Memory B cell (primary cell): ENCODE measurements at regions not wholly inside any gene's neighbourhood (a gene's known extent, or its start where the extent isn't known, plus 50 kb on each side); places are given as distances from the start of the nearest gene placed in this dataset.

Experiments
- ATAC-seq: fragments of 150-1000 bp; cut with Tn5 transposase; 2 replicates; pipeline ENCODE4 v1.10.0; 2021; ENCODE audit warnings: low read depth, mild to moderate bottlenecking, moderate library complexity
- DNase-seq, 2 donors: peaks; one replicate each; pipeline ENCODE4 v3.0.0; 2022; ENCODE audit warnings: low spot score in 2 of 2
- H3K27ac Mint-ChIP-seq: one replicate; pipeline ENCODE4 v1.8.0; 2022; ENCODE audit warnings: mild to moderate bottlenecking, moderate library complexity, mixed read lengths
- H3K27me3 Mint-ChIP-seq: one replicate; pipeline ENCODE4 v1.8.0; 2022; ENCODE audit warnings: mixed read lengths
- H3K36me3 Mint-ChIP-seq: one replicate; pipeline ENCODE4 v1.8.0; 2022; ENCODE audit warnings: mild to moderate bottlenecking, mixed read lengths
- H3K4me1 Mint-ChIP-seq: one replicate; pipeline ENCODE4 v1.8.0; 2022; ENCODE audit warnings: mixed read lengths
- H3K4me3 Mint-ChIP-seq: one replicate; pipeline ENCODE4 v1.8.0; 2022; ENCODE audit warnings: mild to moderate bottlenecking, moderate library complexity, mixed read lengths
- H3K9me3 Mint-ChIP-seq: one replicate; pipeline ENCODE4 v1.8.0; 2022; ENCODE audit warnings: mixed read lengths

DNA sequence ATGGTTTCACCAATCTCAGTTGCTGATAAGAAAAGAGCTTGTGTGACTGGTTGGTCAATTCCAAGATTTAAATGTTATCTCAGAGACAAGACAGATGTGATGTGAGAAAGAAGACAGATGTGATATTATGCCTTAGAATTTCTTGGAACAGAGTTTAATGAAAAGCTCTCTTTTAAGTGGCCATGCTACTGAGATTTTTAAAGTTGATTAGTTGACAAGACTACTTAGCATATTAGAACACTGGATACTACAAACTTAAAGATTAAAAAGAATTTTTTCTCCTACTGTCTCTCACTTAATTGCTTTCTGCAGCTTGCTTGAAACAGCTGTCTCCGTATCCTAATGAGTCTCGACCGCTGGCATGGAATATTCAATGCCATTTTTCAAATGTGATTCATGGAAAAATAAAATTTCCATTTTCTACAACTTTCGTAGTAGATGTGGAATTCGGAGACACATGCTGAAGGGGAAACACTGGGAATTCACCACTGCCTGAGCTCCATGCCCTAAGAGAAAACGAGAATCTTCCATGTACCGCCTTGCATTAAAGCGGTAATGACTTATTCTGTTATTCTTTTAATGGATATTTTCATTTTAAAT, 634.2 kb upstream of the SETBP1 start:
- no peaks in the 10 kb centered on the region for H3K36me3 Mint-ChIP-seq
- H3K4me3 Mint-ChIP-seq, result no peak overlapping the region
- DNase-seq, result no peak
- H3K4me1 Mint-ChIP-seq, result no peaks in the 10 kb centered on the region
- no peaks in the 10 kb centered on the region for H3K9me3 Mint-ChIP-seq
- peaks cover 4% of the 10 kb centered on the region for H3K27me3 Mint-ChIP-seq
- H3K27ac Mint-ChIP-seq, result no peak overlapping the region
- no peak for ATAC-seq

- H3K36me3 Mint-ChIP-seq, result no peaks in the 10 kb centered on the region
- DNase-seq (no peak), ATAC-seq (no peak)
- H3K27ac Mint-ChIP-seq, result no peak overlapping the region
- H3K4me3 Mint-ChIP-seq, result no peak overlapping the region
- H3K4me1 Mint-ChIP-seq, result no peaks in the 10 kb centered on the region
- no peaks in the 10 kb centered on the region for H3K9me3 Mint-ChIP-seq
- peaks cover 2% of the 10 kb centered on the region for H3K27me3 Mint-ChIP-seq
These were observed 633.1 kb upstream of the SETBP1 start for GRCh38 chr18:44047585-44047984.

DNA sequence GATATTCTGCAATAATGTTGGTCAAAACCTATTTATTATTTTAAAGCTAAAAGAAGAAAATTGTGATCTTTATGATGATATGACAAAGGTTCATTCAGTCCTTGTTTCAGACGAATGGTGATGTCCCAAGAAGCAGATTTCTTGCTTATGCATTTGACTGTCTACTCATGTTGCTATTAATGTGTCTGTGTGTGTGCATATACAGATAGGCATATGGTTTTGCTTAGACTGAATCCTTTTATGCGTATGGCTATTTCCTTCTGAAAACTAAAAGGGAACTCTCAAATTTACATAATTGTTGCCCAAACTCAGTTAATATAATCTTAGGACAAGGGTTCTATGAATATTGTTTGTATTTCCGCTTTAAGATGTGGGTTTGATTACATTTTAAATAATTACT, 632.3 kb upstream of the SETBP1 start:
- Mint-ChIP-seq H3K4me3 (no peak overlapping the region), H3K27ac (no peak overlapping the region), H3K4me1 (no peaks in the 10 kb centered on the region), H3K27me3 (peaks cover 3% of the 10 kb centered on the region), H3K36me3 (no peaks in the 10 kb centered on the region), H3K9me3 (no peaks in the 10 kb centered on the region)
- DNase-seq, result no peak
- no peak for ATAC-seq

DNA sequence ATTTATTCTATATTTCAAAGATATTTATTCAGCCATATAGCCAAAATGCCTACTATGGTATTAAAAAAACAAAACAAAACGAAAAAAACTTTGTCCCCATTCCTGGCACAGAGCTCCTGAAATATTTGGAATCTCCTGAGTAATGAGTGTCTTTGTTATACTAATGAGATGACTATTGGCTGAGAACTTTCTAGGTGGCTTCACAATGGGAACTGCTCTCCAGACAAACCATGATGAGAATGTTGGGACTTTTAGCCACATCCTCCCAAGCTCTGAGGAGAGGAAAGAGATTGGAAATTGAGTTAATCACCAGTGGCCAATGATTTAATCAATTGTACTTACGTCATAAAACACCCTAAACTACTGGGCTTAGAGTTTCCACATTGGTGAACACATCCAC, 631.8 kb upstream of the SETBP1 start:
- no peak overlapping the region for H3K4me3 Mint-ChIP-seq
- H3K36me3 Mint-ChIP-seq, result no peaks in the 10 kb centered on the region
- no peak for ATAC-seq
- no peak for DNase-seq
- peaks cover 3% of the 10 kb centered on the region for H3K27me3 Mint-ChIP-seq
- H3K9me3 Mint-ChIP-seq, result no peaks in the 10 kb centered on the region
- no peak overlapping the region for H3K27ac Mint-ChIP-seq
- no peaks in the 10 kb centered on the region for H3K4me1 Mint-ChIP-seq

DNA sequence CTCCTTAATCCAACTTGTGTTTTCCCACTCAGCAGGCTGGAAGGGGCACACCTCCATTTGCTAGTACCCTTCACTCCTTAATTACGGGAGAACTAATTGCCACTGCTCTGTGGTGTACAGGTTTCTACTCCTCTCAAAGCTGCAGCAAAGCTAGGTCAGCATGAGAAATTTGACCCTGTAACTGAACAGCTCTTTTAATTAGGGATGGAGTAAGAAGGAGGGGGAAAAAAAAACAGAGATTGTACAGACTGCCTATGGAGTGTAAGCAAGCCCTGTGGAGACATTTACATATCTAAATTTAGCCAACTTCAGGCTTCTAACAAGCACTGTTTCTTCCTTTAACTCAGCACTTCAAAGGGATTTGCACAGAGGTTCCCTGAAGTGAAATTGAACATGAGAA, 629.7 kb upstream of the SETBP1 start:
- H3K27ac Mint-ChIP-seq, result no peak overlapping the region
- ATAC-seq (no peak), DNase-seq (no peak)
- no peak overlapping the region for H3K4me3 Mint-ChIP-seq
- no peaks in the 10 kb centered on the region for H3K36me3 Mint-ChIP-seq
- H3K27me3 Mint-ChIP-seq, result peaks cover 2% of the 10 kb centered on the region
- no peaks in the 10 kb centered on the region for H3K4me1 Mint-ChIP-seq
- no peaks in the 10 kb centered on the region for H3K9me3 Mint-ChIP-seq

- Mint-ChIP-seq H3K4me1 (no peaks in the 10 kb centered on the region), H3K4me3 (no peak overlapping the region), H3K27me3 (peaks cover 3% of the 10 kb centered on the region), H3K9me3 (no peaks in the 10 kb centered on the region), H3K36me3 (no peaks in the 10 kb centered on the region), H3K27ac (no peak overlapping the region)
- ATAC-seq, result no peak
- no peak for DNase-seq
These were observed 626.2 kb upstream of the SETBP1 start for GRCh38 chr18:44054514-44054913.

GRCh38 chr18:44060197-44060596, 620.5 kb upstream of the SETBP1 start:
- H3K27me3 Mint-ChIP-seq, result peaks cover 2% of the 10 kb centered on the region
- no peaks in the 10 kb centered on the region for H3K36me3 Mint-ChIP-seq
- H3K4me3 Mint-ChIP-seq, result no peak overlapping the region
- DNase-seq (no peak), ATAC-seq (no peak)
- H3K4me1 Mint-ChIP-seq, result no peaks in the 10 kb centered on the region
- no peak overlapping the region for H3K27ac Mint-ChIP-seq
- no peaks in the 10 kb centered on the region for H3K9me3 Mint-ChIP-seq

DNA sequence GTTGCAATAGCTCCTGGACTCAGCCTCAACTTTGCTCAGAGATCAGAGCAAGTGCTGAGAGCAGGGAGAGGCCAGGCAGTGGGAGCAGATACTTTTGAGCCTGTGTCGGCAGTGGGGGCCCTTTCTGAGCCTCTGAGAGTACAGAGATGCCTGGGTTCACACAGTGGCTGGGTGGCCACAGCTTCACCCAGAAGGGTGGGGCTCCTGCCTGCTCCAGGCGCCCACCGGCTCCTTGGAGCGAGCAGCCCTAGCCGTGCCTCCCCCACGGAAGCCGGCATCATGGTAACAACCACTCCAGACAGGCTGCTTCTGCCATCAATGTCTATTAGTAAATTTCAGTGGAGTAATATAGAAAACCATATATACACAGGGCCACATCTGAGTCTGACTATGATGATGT, 619.2 kb upstream of the SETBP1 start:
- DNase-seq (no peak), ATAC-seq (no peak)
- Mint-ChIP-seq H3K4me1 (no peaks in the 10 kb centered on the region), H3K4me3 (no peak overlapping the region), H3K36me3 (no peaks in the 10 kb centered on the region), H3K27ac (no peak overlapping the region), H3K9me3 (no peaks in the 10 kb centered on the region), H3K27me3 (peaks cover 2% of the 10 kb centered on the region)

- peaks cover 2% of the 10 kb centered on the region for H3K27me3 Mint-ChIP-seq
- no peak for DNase-seq
- H3K36me3 Mint-ChIP-seq, result no peaks in the 10 kb centered on the region
- no peak for ATAC-seq
- H3K4me3 Mint-ChIP-seq, result no peak overlapping the region
- H3K4me1 Mint-ChIP-seq, result no peaks in the 10 kb centered on the region
- no peak overlapping the region for H3K27ac Mint-ChIP-seq
- no peaks in the 10 kb centered on the region for H3K9me3 Mint-ChIP-seq
These were observed 618.3 kb upstream of the SETBP1 start for GRCh38 chr18:44062345-44062744.

- no peaks in the 10 kb centered on the region for H3K9me3 Mint-ChIP-seq
- H3K36me3 Mint-ChIP-seq, result no peaks in the 10 kb centered on the region
- no peaks in the 10 kb centered on the region for H3K4me1 Mint-ChIP-seq
- H3K27ac Mint-ChIP-seq, result no peak overlapping the region
- H3K27me3 Mint-ChIP-seq, result no peaks in the 10 kb centered on the region
- no peak for ATAC-seq
- H3K4me3 Mint-ChIP-seq, result no peak overlapping the region
- DNase-seq, result no peak
These were observed 615.5 kb upstream of the SETBP1 start for GRCh38 chr18:44065206-44065605.

GRCh38 chr18:44066541-44066940, 614.1 kb upstream of the SETBP1 start:
- H3K27me3 Mint-ChIP-seq, result no peaks in the 10 kb centered on the region
- no peak overlapping the region for H3K27ac Mint-ChIP-seq
- no peak for ATAC-seq
- no peak for DNase-seq
- H3K4me1 Mint-ChIP-seq, result no peaks in the 10 kb centered on the region
- H3K9me3 Mint-ChIP-seq, result no peaks in the 10 kb centered on the region
- no peak overlapping the region for H3K4me3 Mint-ChIP-seq
- no peaks in the 10 kb centered on the region for H3K36me3 Mint-ChIP-seq

DNA sequence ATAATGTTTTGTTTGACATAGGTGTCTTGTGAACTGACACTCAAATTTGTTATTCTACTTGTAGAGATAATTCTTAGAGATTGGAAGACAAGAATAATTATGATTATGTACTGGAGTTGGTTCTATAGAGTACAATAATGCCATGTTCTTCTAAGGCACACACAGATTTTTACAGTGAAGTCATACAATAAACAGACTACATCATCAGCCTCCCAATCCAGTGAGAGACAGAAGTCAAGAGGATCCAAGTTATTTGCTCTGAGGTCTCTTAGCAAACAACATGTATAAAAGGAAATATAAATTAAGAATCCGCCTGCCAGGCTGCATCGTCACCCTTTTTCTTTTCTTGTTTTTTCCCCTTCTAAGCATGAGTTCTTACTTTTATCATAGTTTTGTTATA, 613.5 kb upstream of the SETBP1 start:
- DNase-seq (no peak), ATAC-seq (no peak)
- H3K4me1 Mint-ChIP-seq, result no peaks in the 10 kb centered on the region
- no peak overlapping the region for H3K27ac Mint-ChIP-seq
- no peaks in the 10 kb centered on the region for H3K36me3 Mint-ChIP-seq
- H3K4me3 Mint-ChIP-seq, result no peak overlapping the region
- H3K9me3 Mint-ChIP-seq, result no peaks in the 10 kb centered on the region
- no peaks in the 10 kb centered on the region for H3K27me3 Mint-ChIP-seq

- H3K4me1 Mint-ChIP-seq, result no peaks in the 10 kb centered on the region
- H3K4me3 Mint-ChIP-seq, result no peak overlapping the region
- H3K36me3 Mint-ChIP-seq, result no peaks in the 10 kb centered on the region
- H3K27ac Mint-ChIP-seq, result no peak overlapping the region
- ATAC-seq (no peak), DNase-seq (no peak)
- no peaks in the 10 kb centered on the region for H3K27me3 Mint-ChIP-seq
- H3K9me3 Mint-ChIP-seq, result no peaks in the 10 kb centered on the region
These were observed 605.6 kb upstream of the SETBP1 start for GRCh38 chr18:44075038-44075437.

GRCh38 chr18:44079606-44080005, 601.1 kb upstream of the SETBP1 start:
- Mint-ChIP-seq H3K36me3 (no peaks in the 10 kb centered on the region), H3K4me1 (no peaks in the 10 kb centered on the region), H3K27me3 (peaks cover 4% of the 10 kb centered on the region), H3K4me3 (no peak overlapping the region), H3K9me3 (no peaks in the 10 kb centered on the region), H3K27ac (no peak overlapping the region)
- ATAC-seq, result no peak
- no peak for DNase-seq

DNA sequence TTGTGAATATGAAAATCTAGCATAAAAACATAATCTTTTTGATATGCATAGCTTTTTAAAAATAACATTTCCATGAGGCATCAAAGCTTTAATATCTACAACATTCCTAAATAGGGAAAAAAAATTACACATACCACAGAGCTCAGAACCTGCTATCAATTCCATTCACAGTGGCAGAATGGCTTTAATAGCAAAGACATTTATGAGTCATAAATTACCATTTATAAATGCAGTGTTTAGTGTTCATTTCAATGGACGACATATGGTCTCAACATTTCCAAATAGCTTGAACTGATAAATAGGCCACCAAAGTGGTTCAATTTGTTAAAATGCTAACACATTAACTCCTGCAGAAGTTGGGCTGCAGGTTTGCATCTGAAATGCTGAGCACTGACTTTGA, 600.6 kb upstream of the SETBP1 start:
- H3K36me3 Mint-ChIP-seq, result no peaks in the 10 kb centered on the region
- H3K4me1 Mint-ChIP-seq, result no peaks in the 10 kb centered on the region
- DNase-seq (no peak), ATAC-seq (no peak)
- H3K27ac Mint-ChIP-seq, result no peak overlapping the region
- no peak overlapping the region for H3K4me3 Mint-ChIP-seq
- H3K27me3 Mint-ChIP-seq, result peaks cover 4% of the 10 kb centered on the region
- H3K9me3 Mint-ChIP-seq, result no peaks in the 10 kb centered on the region
